ENCODE measurements at regions not wholly inside any gene's neighbourhood (a gene's known extent, or its start where the extent isn't known, plus 50 kb on each side); places are given as distances from the start of the nearest gene placed in this dataset.

- Mint-ChIP-seq H3K4me3 (no peak overlapping the region), H3K4me1 (ENCODE audit: low read depth) (no peaks in the 10 kb centered on the region), H3K36me3 (ENCODE audit: insufficient read depth) (no peaks in the 10 kb centered on the region), H3K9me3 (no peaks in the 10 kb centered on the region), H3K27me3 (ENCODE audit: low read depth) (no peaks in the 10 kb centered on the region)
- ATAC-seq: no peak
- DNase-seq: no peak
These were observed 299.3 kb downstream of the ANXA1 start for GRCh38 chr9:73451003-73451402.

GRCh38 chr9:73459817-73460216 is 308.2 kb downstream of the ANXA1 start:
- DNase-seq (no peak), ATAC-seq (no peak)
- no peaks in the 10 kb centered on the region for H3K36me3 Mint-ChIP-seq (ENCODE audit: insufficient read depth)
- H3K4me3 Mint-ChIP-seq: no peak overlapping the region
- peaks cover 3% of the 10 kb centered on the region for H3K9me3 Mint-ChIP-seq
- no peaks in the 10 kb centered on the region for H3K4me1 Mint-ChIP-seq (ENCODE audit: low read depth)
- H3K27me3 Mint-ChIP-seq (ENCODE audit: low read depth): no peaks in the 10 kb centered on the region

GRCh38 chr9:73468716-73469115 is 317.1 kb downstream of the ANXA1 start:
- DNase-seq: no peak
- no peak for ATAC-seq
- Mint-ChIP-seq H3K4me3 (no peak overlapping the region), H3K36me3 (ENCODE audit: insufficient read depth) (no peaks in the 10 kb centered on the region), H3K9me3 (no peaks in the 10 kb centered on the region), H3K27me3 (ENCODE audit: low read depth) (no peaks in the 10 kb centered on the region), H3K4me1 (ENCODE audit: low read depth) (no peaks in the 10 kb centered on the region)

GRCh38 chr9:73470766-73471165 is 319.1 kb downstream of the ANXA1 start:
- peaks cover 5% of the 10 kb centered on the region for H3K9me3 Mint-ChIP-seq
- H3K4me3 Mint-ChIP-seq: no peak overlapping the region
- DNase-seq (no peak), ATAC-seq (no peak)
- H3K4me1 Mint-ChIP-seq (ENCODE audit: low read depth): no peaks in the 10 kb centered on the region
- H3K27me3 Mint-ChIP-seq (ENCODE audit: low read depth): no peaks in the 10 kb centered on the region
- no peaks in the 10 kb centered on the region for H3K36me3 Mint-ChIP-seq (ENCODE audit: insufficient read depth)

- no peaks in the 10 kb centered on the region for H3K4me1 Mint-ChIP-seq (ENCODE audit: low read depth)
- ATAC-seq (no peak), DNase-seq (no peak)
- H3K9me3 Mint-ChIP-seq: peaks cover 5% of the 10 kb centered on the region
- H3K27me3 Mint-ChIP-seq (ENCODE audit: low read depth): no peaks in the 10 kb centered on the region
- H3K36me3 Mint-ChIP-seq (ENCODE audit: insufficient read depth): no peaks in the 10 kb centered on the region
- no peak overlapping the region for H3K4me3 Mint-ChIP-seq
These were observed 322.4 kb downstream of the ANXA1 start for GRCh38 chr9:73474002-73474600.

- no peaks in the 10 kb centered on the region for H3K36me3 Mint-ChIP-seq (ENCODE audit: insufficient read depth)
- no peak for DNase-seq
- no peak overlapping the region for H3K4me3 Mint-ChIP-seq
- ATAC-seq: no peak
- H3K9me3 Mint-ChIP-seq: peaks cover 5% of the 10 kb centered on the region
- H3K4me1 Mint-ChIP-seq (ENCODE audit: low read depth): no peaks in the 10 kb centered on the region
- no peaks in the 10 kb centered on the region for H3K27me3 Mint-ChIP-seq (ENCODE audit: low read depth)
These were observed 323.0 kb downstream of the ANXA1 start for GRCh38 chr9:73474625-73475024.

GRCh38 chr9:73494894-73495293 is 343.2 kb downstream of the ANXA1 start:
- ATAC-seq (no peak), DNase-seq (no peak)
- peaks cover 16% of the 10 kb centered on the region for H3K9me3 Mint-ChIP-seq
- no peaks in the 10 kb centered on the region for H3K27me3 Mint-ChIP-seq (ENCODE audit: low read depth)
- no peaks in the 10 kb centered on the region for H3K4me1 Mint-ChIP-seq (ENCODE audit: low read depth)
- no peaks in the 10 kb centered on the region for H3K36me3 Mint-ChIP-seq (ENCODE audit: insufficient read depth)
- H3K4me3 Mint-ChIP-seq: no peak overlapping the region

- DNase-seq (no peak), ATAC-seq (no peak)
- peaks cover 12% of the 10 kb centered on the region for H3K9me3 Mint-ChIP-seq
- no peaks in the 10 kb centered on the region for H3K4me1 Mint-ChIP-seq (ENCODE audit: low read depth)
- H3K36me3 Mint-ChIP-seq (ENCODE audit: insufficient read depth): no peaks in the 10 kb centered on the region
- H3K4me3 Mint-ChIP-seq: no peak overlapping the region
- no peaks in the 10 kb centered on the region for H3K27me3 Mint-ChIP-seq (ENCODE audit: low read depth)
These were observed 346.1 kb downstream of the ANXA1 start for GRCh38 chr9:73497796-73498195.

GRCh38 chr9:73515216-73515615 is 363.6 kb downstream of the ANXA1 start:
- DNase-seq (no peak), ATAC-seq (no peak)
- Mint-ChIP-seq H3K9me3 (no peaks in the 10 kb centered on the region), H3K27me3 (ENCODE audit: low read depth) (no peaks in the 10 kb centered on the region), H3K4me1 (ENCODE audit: low read depth) (no peaks in the 10 kb centered on the region), H3K4me3 (no peak overlapping the region), H3K36me3 (ENCODE audit: insufficient read depth) (no peaks in the 10 kb centered on the region)

- ATAC-seq (no peak), DNase-seq (no peak)
- Mint-ChIP-seq H3K9me3 (no peaks in the 10 kb centered on the region), H3K27me3 (ENCODE audit: low read depth) (no peaks in the 10 kb centered on the region), H3K4me1 (ENCODE audit: low read depth) (no peaks in the 10 kb centered on the region), H3K4me3 (no peak overlapping the region), H3K36me3 (ENCODE audit: insufficient read depth) (no peaks in the 10 kb centered on the region)
These were observed 371.7 kb downstream of the ANXA1 start for GRCh38 chr9:73523391-73523790.

GRCh38 chr9:73525350-73525749 is 373.7 kb downstream of the ANXA1 start:
- ATAC-seq (no peak), DNase-seq (no peak)
- Mint-ChIP-seq H3K36me3 (ENCODE audit: insufficient read depth) (no peaks in the 10 kb centered on the region), H3K27me3 (ENCODE audit: low read depth) (no peaks in the 10 kb centered on the region), H3K4me3 (no peak overlapping the region), H3K4me1 (ENCODE audit: low read depth) (no peaks in the 10 kb centered on the region), H3K9me3 (no peaks in the 10 kb centered on the region)

- DNase-seq: no peak
These were observed 375.9 kb downstream of the ANXA1 start for GRCh38 chr9:73527521-73527920.

GRCh38 chr9:73528926-73529325 is 377.3 kb downstream of the ANXA1 start:
- no peak overlapping the region for H3K4me3 Mint-ChIP-seq
- H3K36me3 Mint-ChIP-seq (ENCODE audit: insufficient read depth): no peaks in the 10 kb centered on the region
- no peak for DNase-seq
- no peaks in the 10 kb centered on the region for H3K27me3 Mint-ChIP-seq (ENCODE audit: low read depth)
- no peaks in the 10 kb centered on the region for H3K4me1 Mint-ChIP-seq (ENCODE audit: low read depth)
- no peak for ATAC-seq
- H3K9me3 Mint-ChIP-seq: no peaks in the 10 kb centered on the region

More at GRCh38 chr9:73527521-73527920, 375.9 kb downstream of the ANXA1 start:
- Mint-ChIP-seq H3K4me1 (ENCODE audit: low read depth) (no peaks in the 10 kb centered on the region), H3K4me3 (no peak overlapping the region), H3K9me3 (no peaks in the 10 kb centered on the region), H3K36me3 (ENCODE audit: insufficient read depth) (no peaks in the 10 kb centered on the region), H3K27me3 (ENCODE audit: low read depth) (no peaks in the 10 kb centered on the region)
- no peak for ATAC-seq

- H3K9me3 Mint-ChIP-seq: no peaks in the 10 kb centered on the region
- no peak overlapping the region for H3K4me3 Mint-ChIP-seq
- no peaks in the 10 kb centered on the region for H3K36me3 Mint-ChIP-seq (ENCODE audit: insufficient read depth)
- DNase-seq: no peak
- H3K27me3 Mint-ChIP-seq (ENCODE audit: low read depth): no peaks in the 10 kb centered on the region
- ATAC-seq: no peak
- no peaks in the 10 kb centered on the region for H3K4me1 Mint-ChIP-seq (ENCODE audit: low read depth)
These were observed 378.0 kb downstream of the ANXA1 start for GRCh38 chr9:73529666-73530065.

GRCh38 chr9:73531051-73531532 is 379.4 kb downstream of the ANXA1 start:
- DNase-seq: no peak
- Mint-ChIP-seq H3K4me3 (no peak overlapping the region), H3K27me3 (ENCODE audit: low read depth) (no peaks in the 10 kb centered on the region), H3K9me3 (no peaks in the 10 kb centered on the region), H3K36me3 (ENCODE audit: insufficient read depth) (no peaks in the 10 kb centered on the region), H3K4me1 (ENCODE audit: low read depth) (no peaks in the 10 kb centered on the region)
- no peak for ATAC-seq

GRCh38 chr9:73531658-73532057 is 380.0 kb downstream of the ANXA1 start:
- no peak for ATAC-seq
- Mint-ChIP-seq H3K4me1 (ENCODE audit: low read depth) (no peaks in the 10 kb centered on the region), H3K27me3 (ENCODE audit: low read depth) (no peaks in the 10 kb centered on the region), H3K36me3 (ENCODE audit: insufficient read depth) (no peaks in the 10 kb centered on the region), H3K9me3 (no peaks in the 10 kb centered on the region), H3K4me3 (no peak overlapping the region)
- DNase-seq: no peak

Measured in activated T-cell treated with anti-CD3 and anti-CD28 coated beads, Interleukin-2, amount 50 U/mL, for 4 hours (primary cell).